Ishikawa (cell line): ENCODE measurements at regions not wholly inside any gene's neighbourhood (a gene's known extent, or its start where the extent isn't known, plus 50 kb on each side); places are given as distances from the start of the nearest gene placed in this dataset.

Experiments
- CEBPB ChIP-seq: IDR thresholded peaks from 2 replicates; pipeline ENCODE4 v1.6.1; 2012
- YY1 ChIP-seq: IDR thresholded peaks from 2 replicates; pipeline ENCODE4 v1.6.1; 2012; ENCODE audit warnings: low read depth

DNA sequence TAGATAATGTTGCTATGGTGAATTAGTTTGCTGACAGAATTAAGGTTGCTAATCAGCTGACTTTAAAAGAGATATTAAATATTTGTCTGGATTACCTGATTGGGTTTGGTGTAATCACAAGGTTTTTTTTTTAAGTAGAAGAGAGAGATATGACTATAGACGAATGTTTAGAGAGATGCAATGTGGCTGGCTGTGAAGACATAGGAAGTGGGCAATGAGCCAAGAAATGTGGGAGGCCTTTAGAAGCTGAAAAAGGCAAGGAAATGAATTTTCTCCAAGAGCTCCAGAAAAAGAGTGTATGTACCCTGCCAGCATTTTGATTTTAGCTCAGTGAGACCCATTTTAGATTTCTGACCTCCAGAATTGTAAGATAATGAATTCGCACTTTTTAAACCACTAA, 598.3 kb downstream of the PKHD1 start:
- TF ChIP-seq YY1 (no peak), CEBPB (no peak)
